Fibroblast of the conjunctiva (primary cell): ENCODE measurements at regions not wholly inside any gene's neighbourhood (a gene's known extent, or its start where the extent isn't known, plus 50 kb on each side); places are given as distances from the start of the nearest gene placed in this dataset.
"Not testable (repeated sequence)": the region's sequence is repeated elsewhere in the genome, so short reads cannot be mapped to it uniquely, and the experiment has no call there.

ENCODE experiments used
- DNase-seq: peaks from one replicate; pipeline ENCODE4 v3.0.0-alpha.2; 2010; ENCODE audit warnings: low read depth

DNA sequence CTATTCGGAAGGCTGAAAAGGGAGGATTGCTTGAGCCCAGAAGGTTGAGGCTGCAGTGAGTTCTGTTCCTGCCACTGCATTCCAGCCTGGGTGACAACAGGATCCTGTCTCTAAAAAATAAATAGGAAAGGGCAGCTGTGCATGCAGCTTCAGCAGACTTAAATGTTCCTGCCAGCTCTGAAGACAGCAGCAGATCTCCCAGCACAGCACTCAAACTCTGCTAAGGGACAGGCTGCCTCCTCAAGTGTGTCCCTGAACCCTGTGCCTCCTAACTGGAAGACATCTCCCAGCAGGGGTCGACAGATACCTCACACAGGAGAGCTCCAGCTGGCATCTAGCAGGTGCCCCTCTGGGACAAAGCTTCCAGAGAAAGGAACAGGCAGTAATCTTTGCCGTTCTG, 117.9 kb downstream of the CXCL12 start:
- no peak for DNase-seq

DNA sequence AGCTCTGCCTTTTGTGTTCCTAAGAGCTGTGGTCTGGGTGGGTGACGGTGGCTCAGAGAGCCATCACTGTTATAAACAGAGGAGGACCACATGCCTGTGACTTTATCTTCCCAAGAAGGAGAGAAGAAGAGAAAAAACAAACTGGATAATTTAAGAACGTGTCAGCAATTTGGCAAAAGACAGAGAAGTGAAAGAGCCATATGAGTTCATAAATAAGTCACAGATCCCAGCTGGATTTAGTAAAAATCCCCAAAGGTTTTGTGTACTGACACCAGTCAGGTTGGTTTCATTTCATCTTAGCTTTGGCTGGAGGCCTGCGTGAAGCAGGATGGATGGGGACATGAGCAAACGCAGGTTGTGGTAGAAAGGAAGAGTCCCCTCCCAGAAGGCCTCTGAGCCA, 120.7 kb downstream of the CXCL12 start:
- DNase-seq, result no peak

DNA sequence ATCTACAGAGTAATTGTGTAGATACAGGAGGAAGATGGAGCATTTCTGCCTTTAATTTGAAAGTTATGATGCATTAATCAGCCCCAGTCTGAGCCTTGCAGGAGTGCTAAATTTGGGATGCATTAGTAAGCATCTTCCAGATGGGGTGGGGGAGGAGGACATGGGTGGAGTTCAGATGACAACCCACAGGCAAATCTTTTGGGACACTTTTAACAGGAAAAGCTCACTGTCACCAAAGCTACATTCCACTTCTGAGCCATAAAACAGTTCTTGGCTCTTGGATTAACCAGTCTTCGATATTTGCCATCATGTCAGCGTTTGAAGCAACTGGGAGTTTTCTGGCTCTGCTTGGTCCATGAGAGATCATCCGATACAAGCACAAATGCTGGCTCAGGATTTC, 121.1 kb downstream of the CXCL12 start:
- no peak for DNase-seq

DNA sequence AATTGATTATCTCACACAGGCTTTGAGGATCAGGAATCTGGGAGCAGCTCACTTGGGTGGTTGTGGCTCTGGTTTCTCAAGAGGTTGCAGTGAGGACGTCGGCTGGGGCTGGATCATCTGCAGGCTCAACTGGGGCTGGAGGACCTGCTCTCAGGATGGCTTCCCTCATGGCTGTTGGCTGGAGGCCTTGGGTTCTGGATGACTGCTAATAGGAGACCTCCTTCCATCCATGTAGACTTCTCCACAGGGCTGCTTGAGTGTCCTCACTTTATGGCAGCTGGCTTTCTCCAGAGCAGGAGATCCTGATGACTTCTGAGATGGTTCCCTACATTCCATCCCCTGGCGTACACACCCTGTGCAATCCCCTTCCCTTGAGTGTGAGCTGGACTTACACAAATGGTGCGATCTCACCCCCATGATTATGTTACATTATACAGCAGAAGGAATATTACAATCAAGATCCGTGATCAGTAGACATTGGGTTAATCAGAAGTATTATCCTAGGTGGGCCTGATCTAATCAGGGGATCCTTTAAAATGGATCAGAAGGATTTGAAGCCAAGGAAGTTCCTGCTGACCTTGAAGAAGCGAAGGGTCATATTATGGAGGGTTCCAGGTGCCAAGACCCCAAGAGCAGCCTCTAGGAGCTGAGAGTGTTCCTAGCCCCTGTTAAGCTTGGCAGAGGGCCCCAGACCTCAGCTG, 122.2 kb downstream of the CXCL12 start:
- DNase-seq, result no peak

DNA sequence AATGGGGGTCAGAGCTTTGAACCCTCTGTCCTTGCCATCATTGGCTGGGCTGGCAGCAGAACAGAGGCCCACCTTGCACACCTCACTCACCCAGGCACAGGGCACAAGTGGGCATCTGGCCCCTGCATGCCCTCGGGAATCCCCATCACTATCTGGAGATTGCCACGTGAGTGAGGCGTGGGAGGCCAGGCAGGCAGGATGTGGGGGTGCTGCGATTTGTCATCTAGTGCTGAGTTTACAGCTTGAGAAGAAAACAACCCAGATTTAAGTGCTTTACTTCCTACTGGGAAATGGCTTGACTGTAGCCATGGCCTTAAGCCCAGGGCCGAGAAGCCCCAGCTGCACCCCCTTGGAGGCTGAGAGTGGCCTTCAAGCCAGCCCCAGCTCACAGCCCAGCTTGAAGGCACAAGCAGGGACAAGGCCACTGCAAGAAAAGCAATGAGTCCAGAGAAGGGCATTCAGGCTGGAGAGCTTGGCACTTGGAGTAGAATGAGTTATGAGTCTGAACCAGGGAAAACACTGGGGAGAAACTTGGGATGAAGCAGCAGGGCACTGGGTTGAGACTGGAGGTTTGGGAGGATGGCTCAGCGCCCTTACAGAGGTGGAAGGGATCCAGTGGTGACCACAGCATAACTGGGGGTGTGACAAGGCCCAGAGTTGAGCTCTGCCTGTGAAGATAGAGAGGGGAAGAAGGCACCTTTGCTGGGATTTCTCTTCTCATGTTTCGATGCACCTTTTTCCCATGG, 123.0 kb downstream of the CXCL12 start:
- DNase-seq, result no peak

DNA sequence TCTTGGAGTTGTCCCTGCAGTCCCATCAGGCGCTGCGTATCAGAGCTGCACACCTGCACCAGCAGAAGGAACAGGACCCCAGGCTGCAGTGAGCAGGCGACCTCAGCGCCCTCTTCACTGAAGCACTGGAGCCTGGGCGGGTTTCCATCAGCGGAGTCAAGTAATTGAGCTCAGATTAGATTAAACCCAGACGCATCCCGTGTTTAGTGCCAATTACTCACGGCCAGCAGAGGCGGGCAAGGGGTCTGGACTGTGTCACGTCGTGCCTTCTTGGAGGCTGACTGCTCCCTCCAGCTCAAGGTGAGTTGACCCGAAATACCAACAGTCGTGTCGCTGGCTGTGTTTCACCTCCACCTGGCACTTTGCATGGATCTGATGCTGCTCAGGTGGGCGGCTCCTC, 123.6 kb downstream of the CXCL12 start:
- no peak for DNase-seq

DNA sequence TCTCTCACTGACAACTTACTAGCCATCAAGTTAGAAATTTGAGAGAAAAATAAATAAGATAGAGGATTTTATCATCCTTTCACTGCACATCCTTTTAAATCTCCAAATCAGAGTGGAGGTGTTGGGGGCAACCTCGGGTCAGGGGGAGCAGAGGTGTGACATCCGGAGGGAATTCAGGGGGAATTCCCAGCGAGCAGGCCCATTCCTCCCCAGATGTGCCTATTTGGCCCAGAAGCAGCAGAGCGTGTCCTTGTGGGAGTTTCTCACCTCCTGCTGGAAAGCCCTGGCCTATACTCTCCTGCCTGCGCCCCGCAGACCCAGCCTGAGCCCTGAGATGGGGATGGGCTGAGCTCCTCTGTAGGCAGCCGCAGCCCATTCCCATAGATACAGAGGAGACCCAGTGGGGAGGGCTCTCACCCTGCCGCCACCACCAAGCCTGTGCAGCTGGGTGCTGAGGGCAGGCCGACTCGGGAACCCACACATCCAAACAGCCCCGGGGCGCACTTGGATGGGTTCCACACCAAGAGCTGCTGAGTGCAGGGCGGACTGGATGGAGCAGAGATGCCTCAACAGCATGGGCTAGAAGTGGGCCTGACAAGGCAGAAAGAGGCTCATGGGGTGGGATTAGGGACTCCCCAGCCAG, 124.5 kb downstream of the CXCL12 start:
- DNase-seq, result no peak

DNA sequence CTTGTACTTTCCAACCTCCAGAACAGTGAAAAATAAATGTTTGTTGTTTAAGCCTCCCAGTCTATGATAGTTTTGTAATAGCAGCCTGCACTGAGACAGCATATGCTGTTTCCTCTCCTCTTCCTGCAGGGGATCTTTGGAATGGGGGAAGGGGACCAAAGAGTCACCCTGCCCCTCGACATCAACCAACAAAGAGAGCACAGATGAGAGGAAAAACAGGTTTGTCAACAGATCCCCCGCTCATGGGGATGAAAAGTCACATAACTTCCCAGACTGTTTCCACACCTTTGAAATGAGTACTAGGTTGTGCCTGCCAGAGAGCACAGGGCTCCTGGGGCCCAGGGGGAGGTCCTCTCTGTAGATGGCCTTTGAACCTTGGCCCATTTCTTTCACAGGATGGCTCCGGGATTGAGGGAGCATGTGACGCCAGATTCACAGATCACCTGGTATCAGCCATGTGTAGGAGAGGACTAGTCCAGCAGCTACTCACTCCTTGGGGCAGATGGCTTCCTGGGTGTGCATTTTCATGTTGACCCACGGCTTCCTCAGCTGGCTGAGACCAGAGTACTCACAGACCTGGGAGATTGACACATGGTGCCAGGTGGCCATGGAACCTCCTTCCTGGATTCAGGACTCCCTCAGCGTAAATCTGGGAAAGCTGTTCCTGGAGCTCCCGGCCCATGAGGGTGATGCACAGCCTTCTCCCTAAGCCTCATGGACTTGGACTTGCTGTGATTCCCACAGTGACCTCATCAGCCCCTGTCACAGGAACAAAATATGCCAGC, 125.6 kb downstream of the CXCL12 start:
- no peak for DNase-seq

DNA sequence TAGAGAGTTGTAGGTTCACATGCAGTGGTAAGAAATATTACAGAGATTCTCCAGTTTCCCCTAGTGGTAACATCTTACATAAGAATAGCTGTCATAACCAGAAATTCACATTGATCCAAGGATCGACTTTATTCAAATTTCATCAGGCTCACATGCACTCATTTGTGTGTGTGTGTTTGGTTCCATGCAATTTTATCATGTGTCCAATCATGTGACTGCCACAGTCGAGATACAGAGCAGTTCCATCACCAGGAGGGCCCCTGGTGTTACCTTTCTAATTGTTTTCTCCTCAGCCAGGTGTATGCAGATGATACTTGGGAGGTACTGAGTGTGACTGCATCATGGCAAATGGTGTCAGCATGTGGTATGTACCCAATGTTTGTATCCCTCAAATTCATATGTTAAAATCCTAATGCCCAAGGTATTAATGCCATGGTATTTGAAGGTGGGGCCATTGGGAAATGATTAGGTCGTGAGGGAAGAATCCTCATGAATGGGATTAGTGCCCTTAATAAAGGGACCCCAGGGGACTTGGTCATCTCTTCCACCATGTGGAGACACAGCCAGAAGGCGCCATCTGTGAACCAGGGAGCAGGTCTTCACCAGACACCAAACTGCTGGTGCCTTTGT, 126.3 kb downstream of the CXCL12 start:
- no peak for DNase-seq

DNA sequence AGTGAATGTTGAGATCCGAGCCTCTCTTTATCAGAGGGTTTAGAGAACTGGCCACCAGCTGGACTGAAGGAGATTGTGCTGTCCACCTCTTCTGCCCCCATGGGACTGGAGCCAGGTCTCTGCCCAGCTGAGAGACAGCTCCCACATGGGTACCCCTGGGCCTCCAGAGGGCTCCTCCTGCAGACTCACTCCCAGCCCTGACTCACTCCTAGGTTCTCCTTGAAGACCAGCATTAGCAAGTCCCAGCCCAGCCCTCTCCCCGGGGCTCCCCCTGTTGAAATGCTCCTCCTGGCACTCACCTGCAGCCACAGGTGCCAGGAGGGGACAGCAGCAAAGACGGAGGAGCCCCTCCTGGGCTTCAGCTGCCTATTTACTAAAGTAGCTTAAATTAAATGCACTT, 126.9 kb downstream of the CXCL12 start:
- no peak for DNase-seq

DNA sequence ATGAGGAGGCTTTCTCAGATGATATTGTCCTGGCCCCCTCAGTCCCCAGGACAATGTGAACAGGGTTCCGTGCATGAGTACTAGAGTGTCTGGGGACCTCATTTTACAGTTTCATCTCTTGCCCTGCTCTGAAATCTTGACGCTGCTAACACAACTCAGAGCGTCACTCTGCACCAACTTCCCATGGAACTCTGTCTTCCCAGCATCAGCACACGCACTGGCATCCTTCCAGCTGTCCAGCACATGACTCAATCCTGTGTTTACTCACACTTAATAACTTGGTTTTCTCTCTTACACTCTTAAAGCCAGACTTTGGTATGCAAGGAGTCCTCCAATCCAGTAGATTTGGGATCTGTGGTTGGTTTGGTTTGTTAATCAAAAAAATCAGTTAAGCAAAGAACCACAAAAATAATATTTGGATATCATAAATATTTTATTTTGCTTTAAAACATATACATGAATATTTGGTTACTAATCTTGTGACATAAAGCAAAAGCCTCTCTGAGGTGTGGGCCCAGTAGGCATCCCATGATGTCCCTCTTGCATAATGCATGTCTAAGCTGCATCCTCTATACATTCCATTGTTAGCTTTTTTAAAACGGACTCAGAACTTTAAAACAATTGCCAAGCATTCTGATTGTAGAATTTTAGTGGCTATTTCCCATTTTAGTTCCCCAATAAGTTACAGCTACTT, 131.0 kb downstream of the CXCL12 start:
- DNase-seq, result peak; percentile 55

DNA sequence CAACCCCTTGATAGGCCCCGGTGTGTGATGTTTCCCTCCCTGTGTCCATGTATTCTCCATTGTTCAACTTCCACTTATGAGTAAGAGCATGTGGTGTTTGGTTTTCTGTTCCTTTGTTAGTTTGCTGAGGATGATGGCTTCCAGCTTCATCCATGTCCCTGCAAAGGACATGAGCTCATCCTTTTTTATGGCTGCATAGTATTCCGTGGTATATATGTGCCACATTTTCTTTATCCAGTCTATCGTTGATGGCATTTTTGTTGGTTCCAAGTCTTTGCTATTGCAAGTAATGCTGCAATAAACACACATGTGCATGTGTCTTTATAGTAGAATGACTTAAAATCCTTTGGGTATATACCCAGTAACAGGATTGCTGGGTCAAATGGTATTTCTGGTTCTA, 132.3 kb downstream of the CXCL12 start:
- not testable (repeated sequence) for DNase-seq

DNA sequence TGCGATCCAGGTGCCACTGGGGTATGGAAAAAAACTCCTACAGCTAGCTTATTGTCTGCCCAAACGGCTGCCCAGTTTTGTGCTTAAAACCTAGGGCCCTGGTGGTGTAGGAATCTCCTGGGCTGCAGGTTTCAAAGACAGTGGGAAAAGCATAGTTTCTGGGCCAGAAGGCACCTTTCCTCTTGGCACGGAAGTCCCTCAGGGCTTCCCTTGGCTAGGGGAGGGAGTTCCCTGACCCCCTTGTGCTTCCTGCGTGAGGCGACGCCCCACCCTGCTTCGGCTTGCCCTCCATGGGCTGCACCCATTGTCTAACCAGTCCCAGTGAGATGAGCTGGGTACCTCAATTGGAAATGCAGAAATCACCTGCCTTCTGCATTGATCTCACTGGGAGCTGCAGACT, 135.0 kb downstream of the CXCL12 start:
- not testable (repeated sequence) for DNase-seq

DNA sequence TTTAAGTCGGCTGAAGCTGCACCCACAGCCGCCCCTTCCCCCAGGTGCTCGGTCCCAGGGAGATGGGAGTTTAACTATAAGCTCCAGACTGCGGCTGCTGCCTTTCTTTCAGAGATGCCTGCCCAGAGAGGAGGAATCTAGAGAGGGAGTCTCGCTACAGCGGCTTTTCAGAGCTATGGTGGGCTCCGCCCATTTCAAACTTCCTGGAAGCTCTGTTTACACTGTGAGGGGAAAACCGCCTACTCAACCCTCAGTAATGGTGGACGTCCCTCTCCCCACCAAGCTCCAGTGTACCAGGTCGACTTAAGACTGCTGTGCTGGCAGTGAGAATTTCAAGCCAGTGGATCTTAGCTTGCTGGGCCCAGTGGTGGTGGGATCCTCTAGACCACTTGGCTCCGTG, 135.4 kb downstream of the CXCL12 start:
- no peak for DNase-seq

DNA sequence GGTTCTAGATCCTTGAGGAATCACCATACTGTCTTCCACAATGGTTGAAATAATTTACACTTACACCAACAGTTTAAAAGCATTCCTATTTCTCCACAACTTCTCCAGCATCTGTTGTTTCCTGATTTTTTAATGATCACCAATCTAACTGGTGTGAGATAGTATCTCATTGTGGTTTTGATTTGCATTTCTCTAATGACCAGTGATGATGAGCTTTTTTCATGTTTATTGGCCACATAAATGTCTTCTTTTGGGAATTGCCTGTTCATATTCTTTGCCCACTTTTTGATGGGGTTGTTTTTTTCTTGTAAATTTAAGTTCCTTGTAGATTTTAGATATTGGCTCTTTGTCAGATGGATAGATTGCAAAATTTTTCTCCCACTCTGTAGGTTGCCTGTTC, 138.2 kb downstream of the CXCL12 start:
- not testable (repeated sequence) for DNase-seq

DNA sequence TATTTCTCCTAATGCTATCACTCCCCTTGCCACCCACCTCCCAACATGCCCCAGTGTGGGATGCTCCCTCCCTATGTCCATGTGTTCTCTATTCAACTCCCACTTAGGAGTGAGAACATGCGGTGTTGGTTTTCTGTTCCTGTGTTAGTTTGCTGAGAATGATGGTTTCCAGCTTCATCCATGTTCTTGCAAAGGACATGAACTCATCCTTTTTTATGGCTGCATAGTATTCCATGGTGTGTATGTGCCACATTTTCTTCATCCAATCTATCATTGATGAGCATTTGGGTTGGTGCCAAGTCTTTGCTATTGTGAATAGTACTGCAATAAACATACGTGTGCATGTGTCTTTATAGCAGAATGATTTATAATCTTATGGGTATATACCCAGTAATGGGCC, 138.6 kb downstream of the CXCL12 start:
- not testable (repeated sequence) for DNase-seq

DNA sequence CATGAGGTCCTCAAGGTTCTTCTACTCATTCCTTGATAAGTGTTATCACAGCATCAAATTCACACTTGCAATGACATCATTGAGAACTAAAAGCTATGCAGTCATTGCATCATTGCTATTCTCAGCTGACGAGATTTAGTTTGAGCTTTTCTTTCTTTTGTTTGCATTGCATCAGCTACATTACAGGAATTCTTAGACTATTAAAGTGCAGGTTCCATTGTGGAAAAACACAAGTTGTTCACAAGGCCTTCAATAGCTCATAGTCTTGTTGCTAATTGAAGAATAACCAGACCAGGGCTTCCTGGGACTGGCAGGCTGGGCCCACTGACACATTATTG, 139.3 kb downstream of the CXCL12 start:
- peak; percentile 61 for DNase-seq

DNA sequence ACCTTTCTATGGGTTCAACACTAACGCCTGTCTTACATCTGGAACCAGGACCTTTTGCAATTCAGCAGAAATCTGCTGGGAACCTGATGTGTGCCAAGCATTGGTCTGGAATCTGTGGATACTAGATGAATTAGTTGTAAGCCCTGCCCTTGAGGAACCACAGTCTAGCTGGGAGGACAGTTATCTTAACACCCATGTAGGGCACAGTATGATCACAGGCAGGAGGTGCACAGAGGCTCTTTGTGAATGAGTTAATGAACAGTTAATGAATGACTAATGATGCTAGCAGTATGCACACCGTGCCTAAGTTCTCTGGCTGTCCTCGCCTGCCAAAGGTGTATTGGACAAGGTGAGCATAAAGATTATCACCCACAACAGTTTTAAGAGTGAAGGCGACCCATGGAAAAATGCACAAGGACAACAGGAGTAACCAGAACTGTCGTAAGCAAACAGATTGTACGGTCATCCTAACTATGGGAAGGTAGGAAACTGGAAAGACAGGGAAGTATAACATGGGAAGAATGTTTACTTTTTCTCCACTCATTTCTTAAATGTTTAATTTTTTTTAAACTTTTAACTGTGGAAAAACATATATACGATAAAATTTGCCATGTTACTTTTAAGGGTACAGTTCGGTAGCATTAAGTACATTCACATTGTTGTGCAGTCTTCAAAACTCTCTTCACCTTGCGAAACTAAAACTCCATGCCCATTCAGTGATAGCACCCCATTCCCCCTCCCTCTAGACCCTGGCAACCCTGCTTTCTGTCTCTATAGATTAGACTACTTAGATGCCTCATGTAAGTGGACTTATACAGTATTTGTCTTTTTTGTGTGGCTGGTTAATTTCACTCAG, 139.9 kb downstream of the CXCL12 start:
- no peak for DNase-seq

DNA sequence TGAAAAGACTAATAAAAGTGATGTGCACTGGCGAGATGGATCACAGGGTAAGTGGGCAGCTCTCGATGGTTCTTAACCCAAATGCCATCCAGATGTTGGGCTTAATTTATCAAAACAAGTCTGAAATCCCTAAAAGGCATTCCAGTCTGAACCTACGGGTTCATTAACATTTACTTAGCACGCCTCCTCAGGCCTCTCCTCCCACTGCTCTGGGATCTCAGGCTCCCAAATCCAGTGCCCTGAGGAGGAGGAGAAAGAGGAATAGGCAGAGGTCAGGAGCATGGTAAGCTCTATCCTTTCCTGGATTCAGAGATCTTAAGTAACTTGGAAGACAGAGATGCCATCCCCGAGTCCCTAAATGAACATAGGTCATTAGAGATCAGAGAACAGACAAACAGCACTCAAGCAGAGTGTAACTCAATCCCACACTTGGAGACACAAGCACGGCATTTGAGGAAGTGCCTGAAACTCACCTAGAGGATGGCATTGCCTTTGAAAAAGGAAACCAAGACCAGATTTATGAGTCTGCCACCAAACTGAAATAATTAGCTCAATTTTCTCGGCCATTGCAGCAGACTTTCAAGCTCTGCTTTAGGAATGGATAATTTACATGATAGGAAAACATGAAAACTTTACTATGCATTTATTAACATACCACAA, 140.9 kb downstream of the CXCL12 start:
- no peak for DNase-seq

DNA sequence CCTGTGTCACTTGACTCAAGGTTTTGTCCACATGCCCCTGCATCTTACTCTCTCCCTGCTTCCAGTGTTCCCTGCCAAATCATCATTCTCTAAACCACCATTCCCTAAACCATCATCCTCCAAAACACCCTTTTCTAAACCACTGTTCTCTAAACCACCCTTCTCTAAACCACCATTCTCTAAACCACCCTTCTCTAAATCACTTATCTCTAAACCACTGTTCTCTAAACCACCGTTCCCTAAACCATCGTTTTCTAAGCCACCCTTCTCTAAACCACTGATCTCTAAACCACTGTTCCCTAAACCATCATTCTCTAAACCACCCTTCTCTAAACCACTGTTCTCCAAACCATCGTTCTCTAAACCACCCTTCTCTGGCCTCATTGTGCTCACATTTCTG, 142.1 kb downstream of the CXCL12 start:
- DNase-seq, result no peak
